Activated CD8-positive, alpha-beta memory T cell treated with anti-CD3 and anti-CD28 coated beads, Interleukin-2, amount 50 U/mL, for 48 hours (primary cell): ENCODE measurements at regions not wholly inside any gene's neighbourhood (a gene's known extent, or its start where the extent isn't known, plus 50 kb on each side); places are given as distances from the start of the nearest gene placed in this dataset.

ENCODE experiments used
- DNase-seq: peaks from one replicate; pipeline ENCODE4 v3.0.0-alpha.2; 2020

GRCh38 chr5:130290219-130290618, 386.0 kb downstream of the CHSY3 start:
- DNase-seq, result no peak

- no peak for DNase-seq
Measured at GRCh38 chr5:130289132-130290088, 385.1 kb downstream of the CHSY3 start.

- no peak for DNase-seq
Measured at GRCh38 chr5:130287438-130287837, 383.2 kb downstream of the CHSY3 start.

DNA sequence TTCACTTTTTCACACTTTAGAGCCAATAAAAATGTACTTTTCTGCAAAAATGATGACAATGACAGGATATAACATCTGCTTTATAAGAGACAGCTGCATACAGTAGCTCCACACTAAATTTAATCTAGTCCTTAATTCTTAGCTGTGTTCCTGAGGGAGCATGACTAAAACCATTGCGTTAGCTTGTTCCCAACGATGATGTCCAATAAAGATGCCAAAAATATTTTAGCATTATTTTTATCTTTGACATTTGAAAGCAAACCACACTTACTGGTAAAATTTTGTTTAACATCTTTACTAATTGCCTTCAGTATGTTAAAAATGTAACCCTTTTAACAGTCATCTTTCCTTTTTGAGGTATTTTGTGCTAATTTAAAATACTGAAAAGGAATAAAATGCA, 382.7 kb downstream of the CHSY3 start:
- DNase-seq, result no peak

GRCh38 chr5:130282049-130282448, 377.8 kb downstream of the CHSY3 start:
- no peak for DNase-seq

DNA sequence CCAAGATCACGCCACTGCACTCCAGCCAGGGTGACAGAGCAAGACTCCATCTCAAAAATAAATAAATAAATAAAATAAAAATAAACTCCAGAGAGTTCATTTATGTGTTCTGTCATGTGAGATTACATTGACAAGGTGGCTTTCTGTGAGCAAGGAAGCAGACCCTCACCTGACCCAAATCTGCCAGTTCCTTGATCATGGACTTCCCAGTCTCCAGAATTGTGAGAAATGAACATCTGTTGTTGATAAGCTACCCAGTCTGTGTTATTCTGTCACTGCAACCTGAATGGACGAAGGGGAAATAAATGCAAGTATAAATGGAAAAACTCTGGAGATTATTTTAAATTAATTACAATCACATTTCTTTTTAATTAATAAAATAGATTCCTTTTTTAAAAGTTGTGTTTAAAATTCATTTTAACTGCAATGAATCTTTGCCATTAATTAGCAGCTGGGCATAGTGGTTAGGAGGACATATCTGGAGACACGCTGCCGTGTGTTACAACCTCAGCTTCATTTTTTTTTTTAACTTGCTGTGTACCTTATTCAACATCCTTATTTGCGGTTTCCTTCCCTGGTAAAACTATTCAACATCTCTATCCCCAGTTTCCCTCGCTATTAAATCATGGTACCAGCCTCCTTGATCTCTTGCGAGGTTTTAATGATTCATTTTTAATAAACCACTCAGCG, 376.4 kb downstream of the CHSY3 start:
- DNase-seq, result no peak

- DNase-seq, result no peak
Measured at GRCh38 chr5:130279386-130279785, 375.1 kb downstream of the CHSY3 start.

DNA sequence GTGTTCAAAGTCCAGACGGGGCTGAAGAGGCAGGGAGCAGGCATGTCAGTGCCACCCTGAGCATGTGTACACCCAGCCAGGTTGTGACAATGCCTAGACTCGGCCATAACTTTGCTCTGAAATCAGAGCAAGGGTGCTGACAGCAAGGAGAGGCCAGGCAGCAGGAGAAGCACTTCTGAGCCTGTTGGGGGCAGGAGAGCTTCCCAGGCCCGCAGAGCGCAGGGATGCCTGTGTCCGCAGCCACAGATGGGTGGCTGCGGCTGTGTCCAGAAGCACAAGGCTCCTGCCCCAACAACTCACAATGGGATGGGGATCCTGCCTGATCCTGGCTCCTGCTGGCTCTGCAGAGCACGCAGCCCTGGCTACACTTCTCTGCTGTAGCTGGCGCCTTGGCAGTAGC, 373.9 kb downstream of the CHSY3 start:
- no peak for DNase-seq

DNA sequence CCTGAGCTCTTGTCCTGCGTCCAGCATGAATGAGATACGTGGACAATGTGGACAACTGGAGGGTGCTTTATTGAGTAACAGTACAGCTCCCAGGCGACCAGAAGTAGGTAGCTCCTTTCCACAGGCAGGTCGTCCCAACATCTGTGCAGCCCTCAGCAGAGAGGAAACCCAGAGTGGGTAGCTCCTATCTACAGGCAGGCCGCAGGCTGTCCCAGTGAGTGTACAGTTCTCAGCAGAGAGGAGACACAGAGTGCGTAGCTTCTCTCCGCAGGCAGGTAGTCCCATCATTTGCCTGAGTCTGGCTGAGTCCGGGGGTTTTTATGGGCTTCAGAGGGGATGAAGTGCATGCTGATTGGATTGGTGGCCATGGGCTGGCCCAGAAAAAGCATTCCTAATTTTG, 373.3 kb downstream of the CHSY3 start:
- no peak for DNase-seq

DNA sequence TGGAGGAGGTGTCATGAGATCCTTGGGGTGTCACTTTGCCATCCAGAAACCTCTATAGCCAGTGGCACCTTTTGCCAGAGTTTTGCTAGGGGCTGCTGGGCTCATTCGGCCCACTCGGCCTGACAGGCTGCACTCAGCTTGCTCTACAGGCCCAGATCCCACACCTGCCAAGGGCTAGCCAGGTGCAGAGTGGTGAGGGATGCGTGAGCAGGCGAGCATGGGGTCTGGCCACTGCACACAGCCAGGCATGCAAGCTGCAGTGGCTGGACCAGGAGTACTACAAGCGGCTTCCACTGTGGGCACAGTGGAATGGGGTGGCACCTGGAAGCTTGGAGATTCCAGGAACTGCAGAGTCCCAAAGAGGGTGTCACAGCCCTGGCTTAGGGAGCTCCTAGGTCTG, 372.7 kb downstream of the CHSY3 start:
- DNase-seq, result no peak

DNA sequence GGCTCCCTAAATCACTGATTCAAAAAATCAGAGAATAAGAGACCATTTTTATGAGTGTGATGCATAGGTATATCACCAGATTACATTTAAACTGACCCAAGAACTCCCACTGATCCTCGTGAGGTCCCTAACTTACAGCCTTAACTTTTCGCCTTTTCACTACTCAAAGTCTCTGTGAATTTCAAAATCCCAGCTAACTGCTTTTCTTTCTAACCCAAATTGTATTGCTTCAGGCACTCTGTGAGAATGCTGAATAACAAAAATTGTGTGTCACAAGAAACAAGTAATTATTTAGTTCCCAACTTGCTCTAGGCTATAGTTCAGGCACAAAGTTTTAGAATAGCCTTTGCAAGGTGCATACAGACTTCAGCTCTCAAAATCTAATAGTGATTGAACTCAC, 368.6 kb downstream of the CHSY3 start:
- no peak for DNase-seq

DNA sequence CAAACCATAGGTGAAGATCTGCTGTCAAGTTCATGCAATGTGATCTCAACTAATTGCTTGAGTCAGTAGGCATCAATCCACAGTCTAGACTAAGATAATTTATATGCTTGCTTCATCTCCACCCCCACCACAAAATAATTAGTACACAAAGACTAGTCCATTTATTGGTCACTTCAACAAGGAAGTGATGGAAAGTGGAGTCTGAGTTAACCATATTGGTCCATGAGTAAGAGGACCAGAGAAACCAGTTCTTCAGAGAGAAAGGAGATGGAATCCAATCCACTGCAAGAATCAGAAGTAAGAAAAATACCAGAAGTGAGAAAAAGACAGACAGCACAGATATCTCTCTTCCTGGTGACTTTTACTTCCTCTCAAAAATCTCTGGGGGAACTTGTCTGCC, 366.5 kb downstream of the CHSY3 start:
- no peak for DNase-seq

GRCh38 chr5:130268489-130268888, 364.2 kb downstream of the CHSY3 start:
- DNase-seq, result no peak

DNA sequence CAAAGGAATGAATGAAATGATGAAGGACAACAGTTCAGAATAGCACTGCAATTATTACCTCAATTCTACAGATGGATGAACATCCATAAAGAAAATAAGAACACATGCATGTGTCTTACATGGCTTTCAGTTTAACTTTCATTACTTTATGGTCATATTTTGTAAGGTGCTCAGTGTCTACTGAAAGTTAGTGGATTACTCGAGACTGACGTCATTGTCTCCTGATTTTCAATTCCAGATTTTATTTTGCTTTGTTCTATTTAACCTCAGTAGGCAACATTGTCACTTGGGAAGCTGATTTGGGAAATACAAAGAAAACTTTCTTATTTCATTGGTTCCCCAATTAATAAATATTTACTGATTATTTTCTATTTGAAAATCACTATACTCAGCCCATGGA, 363.7 kb downstream of the CHSY3 start:
- DNase-seq, result no peak

GRCh38 chr5:130260481-130260880, 356.2 kb downstream of the CHSY3 start:
- DNase-seq, result no peak

DNA sequence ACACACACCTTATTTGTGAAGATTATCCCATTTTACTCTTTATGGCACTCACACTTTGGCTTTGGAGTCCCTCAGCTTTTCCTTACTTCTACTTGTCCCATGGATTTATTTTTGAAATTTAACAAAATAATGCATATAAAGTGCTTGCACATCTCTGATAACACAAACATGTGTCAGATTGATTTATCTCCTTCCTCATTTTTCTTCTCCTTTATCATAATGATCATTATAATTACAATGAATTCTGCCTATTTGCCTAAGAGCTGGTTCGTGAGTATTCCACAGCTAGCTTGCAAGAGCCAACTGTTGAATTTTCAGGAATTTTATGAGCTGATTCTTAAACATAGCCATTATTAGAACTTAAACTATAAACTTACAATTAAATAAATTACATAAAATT, 347.7 kb downstream of the CHSY3 start:
- no peak for DNase-seq

DNA sequence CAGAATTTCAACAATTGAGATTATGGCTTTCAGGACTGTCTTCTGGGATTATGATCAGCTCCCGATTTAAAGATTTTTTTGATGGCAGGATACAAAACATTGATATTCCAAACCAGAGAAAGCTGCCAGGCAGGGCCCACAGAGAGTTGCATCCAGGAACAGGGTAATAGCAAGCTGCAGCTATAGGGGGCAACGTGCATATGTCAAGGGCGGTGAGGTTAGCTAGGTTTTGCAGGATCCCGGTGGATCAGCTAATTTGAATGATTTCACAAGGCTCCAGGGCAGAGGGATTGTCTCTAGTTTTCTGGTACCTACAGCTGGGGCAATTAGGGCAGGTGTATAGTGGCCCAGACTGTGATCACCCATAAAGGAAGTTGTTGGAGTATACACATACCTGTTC, 339.4 kb downstream of the CHSY3 start:
- no peak for DNase-seq

GRCh38 chr5:130237721-130238120, 333.5 kb downstream of the CHSY3 start:
- no peak for DNase-seq
